GM10248 (cell line): ENCODE measurements at regions not wholly inside any gene's neighbourhood (a gene's known extent, or its start where the extent isn't known, plus 50 kb on each side); places are given as distances from the start of the nearest gene placed in this dataset.

ENCODE experiments used
- CTCF ChIA-PET: fragments of 300-600 bp; sonication (Branson Sonifier 250); formaldehyde crosslinking; extraction: SDS; loops from one replicate; lab custom pipeline; 2021; ENCODE audit warnings: antibody characterized with exemption; lab: Yijun Ruan, JAX
- POLR2A ChIA-PET: fragments of 350-650 bp; sonication (Branson Sonifier 250); formaldehyde crosslinking; extraction: SDS; loops from one replicate; lab custom pipeline; 2020; ENCODE audit warnings: antibody characterized with exemption; lab: Yijun Ruan, JAX
- DNase-seq: peaks from one replicate; pipeline ENCODE4 v3.0.0; 2012; ENCODE audit errors: extremely low spot score
- CTCF ChIP-seq: IDR thresholded peaks from 2 replicates; pipeline ENCODE4 v1.5.1; 2012; ENCODE audit warnings: mild to moderate bottlenecking, low read depth; ENCODE audit errors: extremely low read depth, missing control alignments, control extremely low read depth

GRCh38 chr7:24457219-24457558, 116.1 kb upstream of the PALS2 start:
- CTCF ChIA-PET: no interaction called here
- no peak for TF ChIP-seq CTCF
- POLR2A ChIA-PET: no interaction called here
- DNase-seq: no peak

- ChIA-PET CTCF (no interaction called here), POLR2A (no interaction called here)
- no peak for TF ChIP-seq CTCF
- no peak for DNase-seq
Measured at GRCh38 chr7:24462117-24462516, 111.1 kb upstream of the PALS2 start.

GRCh38 chr7:24462984-24463383, 110.3 kb upstream of the PALS2 start:
- no peak for DNase-seq
- TF ChIP-seq CTCF: no peak
- POLR2A ChIA-PET: no interaction called here
- CTCF ChIA-PET: interaction anchor here (1.0 to 2.3 kb wide), 2 partner anchors 13 to 53 kb away, joined by 3 to 9 read pairs; no protein-coding TSS in a partner anchor

GRCh38 chr7:24463474-24463873, 109.8 kb upstream of the PALS2 start:
- no peak for DNase-seq
- POLR2A ChIA-PET: interaction anchor here (0.6 kb wide), 1 partner anchor 98 kb away, joined by 3 read pairs; no protein-coding TSS in a partner anchor
- CTCF ChIA-PET: interaction anchor here (1.0 to 2.3 kb wide), 2 partner anchors 13 to 53 kb away, joined by 3 to 9 read pairs; no protein-coding TSS in a partner anchor
- no peak for TF ChIP-seq CTCF

GRCh38 chr7:24464861-24465260, 108.4 kb upstream of the PALS2 start:
- DNase-seq: no peak
- TF ChIP-seq CTCF: no peak
- POLR2A ChIA-PET: no interaction called here
- CTCF ChIA-PET: interaction anchor here (2.3 kb wide), 1 partner anchor 11 kb away, joined by 9 read pairs; no protein-coding TSS in a partner anchor

- ChIA-PET POLR2A (no interaction called here), CTCF (no interaction called here)
- no peak for TF ChIP-seq CTCF
- DNase-seq: no peak
Measured at GRCh38 chr7:24466168-24466768, 107.0 kb upstream of the PALS2 start.
